GM19240 (cell line): ENCODE measurements at regions not wholly inside any gene's neighbourhood (a gene's known extent, or its start where the extent isn't known, plus 50 kb on each side); places are given as distances from the start of the nearest gene placed in this dataset.

ENCODE experiments used
- DNase-seq: peaks from one replicate; pipeline ENCODE4 v3.0.0; 2011; ENCODE audit warnings: low spot score; ENCODE audit not compliant: insufficient read length

DNA sequence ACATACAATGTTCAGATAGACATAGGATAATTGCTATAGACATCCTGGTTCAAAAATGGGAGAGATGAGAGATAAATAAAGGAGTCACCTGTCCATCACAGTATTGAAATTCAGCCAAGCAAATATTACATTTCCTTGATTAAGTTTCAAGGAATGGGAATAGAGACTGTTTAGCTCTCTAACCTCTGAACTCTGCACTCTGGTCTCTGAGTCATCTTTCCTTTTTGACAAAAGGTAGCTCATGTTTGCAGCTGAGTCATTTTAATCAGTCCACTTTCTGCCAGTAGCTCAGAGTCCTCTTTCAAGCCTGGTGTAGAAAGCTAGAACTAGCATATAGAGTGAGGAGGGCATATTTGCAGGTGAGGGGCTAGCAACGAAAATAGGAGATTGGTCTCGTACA, 51.4 kb upstream of the GJA8 start:
- no peak for DNase-seq

DNA sequence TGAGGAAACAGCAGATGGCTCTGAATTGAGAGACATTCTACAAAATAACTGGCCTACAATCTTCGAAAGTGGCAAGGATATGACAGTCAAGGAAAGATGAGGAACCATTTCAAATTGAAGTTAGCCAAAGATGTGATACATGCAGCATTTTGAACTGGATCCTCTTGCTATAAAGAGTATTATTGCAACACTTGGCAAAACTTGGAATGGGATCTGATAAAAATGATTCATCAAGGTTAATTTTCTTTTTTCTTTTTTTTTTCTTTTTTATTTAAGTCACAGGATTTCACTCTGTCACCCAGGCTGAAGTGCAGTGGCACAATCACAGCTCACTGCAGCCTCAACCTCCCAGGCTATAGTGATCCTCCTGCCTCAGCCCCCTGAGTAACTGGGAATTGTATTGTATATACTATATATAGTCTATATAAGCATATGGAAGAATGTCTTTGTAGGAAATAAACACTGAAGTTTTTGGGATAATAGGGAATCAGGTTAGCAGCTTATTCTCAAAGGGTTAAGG, 49.8 kb upstream of the GJA8 start:
- DNase-seq = no peak
